Endodermal cell (in vitro differentiated cells): ENCODE measurements at regions not wholly inside any gene's neighbourhood (a gene's known extent, or its start where the extent isn't known, plus 50 kb on each side); places are given as distances from the start of the nearest gene placed in this dataset.
A peak's percentile ranks its signal among the peaks of the same experiment; 100 is the strongest.

Source experiments
- DNase-seq: peaks from one replicate; pipeline ENCODE4 v3.0.0-alpha.2; 2017
- H3K27ac ChIP-seq: 2 replicates; pipeline ENCODE4 v1.5.1; 2013; ENCODE audit warnings: mild to moderate bottlenecking, low read depth, low read length, moderate library complexity
- H3K27me3 ChIP-seq: 2 replicates; pipeline ENCODE4 v1.6.1; 2013; ENCODE audit warnings: mild to moderate bottlenecking, low read length, moderate library complexity; ENCODE audit not compliant: insufficient read depth, control insufficient read depth, poor library complexity, severe bottlenecking
- H3K36me3 ChIP-seq: 2 replicates; pipeline ENCODE4 v1.7.0; 2013; ENCODE audit warnings: mild to moderate bottlenecking, low read length, moderate library complexity; ENCODE audit not compliant: control insufficient read depth, insufficient read depth
- H3K4me1 ChIP-seq: one replicate; pipeline ENCODE4 v1.7.0; 2013; ENCODE audit warnings: low read length; ENCODE audit not compliant: control insufficient read depth, insufficient read depth
- H3K4me3 ChIP-seq: 2 replicates; pipeline ENCODE4 v1.5.1; 2013; ENCODE audit warnings: mild to moderate bottlenecking, low read length, moderate library complexity
- H3K9ac ChIP-seq: 2 replicates; pipeline ENCODE4 v1.6.1; 2013; ENCODE audit warnings: mild to moderate bottlenecking, low read length, moderate library complexity; ENCODE audit not compliant: poor library complexity, severe bottlenecking; ENCODE audit errors: extremely low read depth
- H3K9me3 ChIP-seq: 2 replicates; pipeline ENCODE4 v1.6.1; 2013; ENCODE audit warnings: mild to moderate bottlenecking, low read length, moderate library complexity; ENCODE audit not compliant: control insufficient read depth
- H3K27ac Mint-ChIP-seq: 2 replicates; pipeline ENCODE4 v1.8.0; 2020; ENCODE audit warnings: mixed read lengths
- H3K27me3 Mint-ChIP-seq: 2 replicates; pipeline ENCODE4 v1.8.0; 2021; ENCODE audit warnings: mild to moderate bottlenecking, mixed read lengths; ENCODE audit not compliant: insufficient read depth
- H3K36me3 Mint-ChIP-seq: 2 replicates; pipeline ENCODE4 v1.8.0; 2020; ENCODE audit warnings: low read depth, mixed read lengths
- H3K4me1 Mint-ChIP-seq: 2 replicates; pipeline ENCODE4 v1.8.0; 2020; ENCODE audit warnings: mixed read lengths
- H3K4me3 Mint-ChIP-seq: 2 replicates; pipeline ENCODE4 v1.8.0; 2020; ENCODE audit warnings: mild to moderate bottlenecking, moderate library complexity, mixed read lengths
- H3K9me3 Mint-ChIP-seq: 2 replicates; pipeline ENCODE4 v1.8.0; 2020; ENCODE audit warnings: mild to moderate bottlenecking, mixed read lengths
- WGBS, 2 experiments: methylation state at CpG; one replicate each; pipeline versions ENCODE4 v1.1.5 to v1.1.7; 2013; ENCODE audit warnings: missing lambda C conversion rate in 2 of 2, mixed read lengths in 1 of 2; ENCODE audit not compliant: insufficient coverage in 1 of 2, insufficient read length in 1 of 2; 5-methylcytosine and 5-hydroxymethylcytosine counted together
- TF ChIP-seq, protein P1 (sequence below): fragments of 200-600 bp; sonication (generic); conservative IDR thresholded peaks from 2 replicates; pipeline ENCODE4 v1.5.0; 2021; ENCODE audit warnings: antibody characterized with exemption, mild to moderate bottlenecking

GRCh38 chr10:8830876-8831275, 776.4 kb downstream of the GATA3 start:
- no peaks in the 10 kb centered on the region for H3K9me3 ChIP-seq
- peaks cover 4% of the 10 kb centered on the region for H3K27me3 Mint-ChIP-seq
- 93% methylated on average over 1 of the region's 1 CpG; no CpG with 5 or more reads in 1 of the 2 experiments for WGBS, 2 experiments
- H3K9me3 Mint-ChIP-seq: no peaks in the 10 kb centered on the region
- H3K27ac ChIP-seq: no peak overlapping the region
- H3K36me3 Mint-ChIP-seq: no peaks in the 10 kb centered on the region
- H3K4me3 ChIP-seq: no peak overlapping the region
- H3K27me3 ChIP-seq: no peaks in the 10 kb centered on the region
- no peaks in the 10 kb centered on the region for H3K4me1 ChIP-seq
- no peak overlapping the region for H3K4me3 Mint-ChIP-seq
- no peak overlapping the region for H3K27ac Mint-ChIP-seq
- H3K4me1 Mint-ChIP-seq: no peaks in the 10 kb centered on the region
- no peaks in the 10 kb centered on the region for H3K36me3 ChIP-seq
- TF ChIP-seq, protein P1, sequence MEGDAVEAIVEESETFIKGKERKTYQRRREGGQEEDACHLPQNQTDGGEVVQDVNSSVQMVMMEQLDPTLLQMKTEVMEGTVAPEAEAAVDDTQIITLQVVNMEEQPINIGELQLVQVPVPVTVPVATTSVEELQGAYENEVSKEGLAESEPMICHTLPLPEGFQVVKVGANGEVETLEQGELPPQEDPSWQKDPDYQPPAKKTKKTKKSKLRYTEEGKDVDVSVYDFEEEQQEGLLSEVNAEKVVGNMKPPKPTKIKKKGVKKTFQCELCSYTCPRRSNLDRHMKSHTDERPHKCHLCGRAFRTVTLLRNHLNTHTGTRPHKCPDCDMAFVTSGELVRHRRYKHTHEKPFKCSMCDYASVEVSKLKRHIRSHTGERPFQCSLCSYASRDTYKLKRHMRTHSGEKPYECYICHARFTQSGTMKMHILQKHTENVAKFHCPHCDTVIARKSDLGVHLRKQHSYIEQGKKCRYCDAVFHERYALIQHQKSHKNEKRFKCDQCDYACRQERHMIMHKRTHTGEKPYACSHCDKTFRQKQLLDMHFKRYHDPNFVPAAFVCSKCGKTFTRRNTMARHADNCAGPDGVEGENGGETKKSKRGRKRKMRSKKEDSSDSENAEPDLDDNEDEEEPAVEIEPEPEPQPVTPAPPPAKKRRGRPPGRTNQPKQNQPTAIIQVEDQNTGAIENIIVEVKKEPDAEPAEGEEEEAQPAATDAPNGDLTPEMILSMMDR: no peak
- no peak overlapping the region for H3K9ac ChIP-seq
- no peak for DNase-seq

DNA sequence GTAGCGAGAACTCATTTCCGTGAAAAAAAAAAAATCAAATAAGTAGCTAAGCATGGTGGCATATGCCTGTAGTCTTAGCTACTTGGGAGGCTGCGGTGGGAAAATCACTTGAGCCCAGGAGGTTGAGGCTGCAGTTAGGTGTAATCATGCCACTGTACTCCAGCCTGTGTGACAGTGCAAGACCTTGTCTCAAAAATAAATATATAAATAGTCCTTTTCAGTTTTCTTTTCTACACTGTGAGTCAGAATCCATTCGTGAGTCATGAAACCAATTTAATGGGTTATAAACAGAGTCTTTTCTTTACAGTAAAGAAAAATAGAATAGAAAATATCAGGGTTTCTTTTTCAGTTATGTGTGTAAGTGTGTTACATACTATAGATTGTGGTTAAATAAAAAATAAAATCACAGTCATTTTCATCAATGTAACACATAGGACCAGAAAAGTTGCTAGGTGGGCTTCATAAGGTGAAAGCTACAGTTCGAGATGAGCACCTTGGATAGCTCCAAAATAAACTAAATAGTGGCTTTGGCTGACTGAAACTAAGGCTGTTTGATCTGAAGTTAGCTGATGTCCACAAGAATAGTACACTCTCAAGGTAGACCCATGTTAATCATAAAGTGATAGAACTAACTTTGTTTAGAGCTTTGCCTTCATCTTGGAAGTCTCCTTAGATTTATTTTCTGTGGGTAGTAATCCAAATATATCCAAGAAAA, 781.1 kb downstream of the GATA3 start:
- H3K9me3 ChIP-seq: no peaks in the 10 kb centered on the region
- Mint-ChIP-seq H3K27ac (no peak overlapping the region), H3K4me3 (no peak overlapping the region), H3K36me3 (no peaks in the 10 kb centered on the region), H3K4me1 (peaks cover 1% of the 10 kb centered on the region), H3K9me3 (no peaks in the 10 kb centered on the region), H3K27me3 (peaks cover 26% of the 10 kb centered on the region)
- no peak overlapping the region for H3K9ac ChIP-seq
- no peak for DNase-seq
- no peaks in the 10 kb centered on the region for H3K4me1 ChIP-seq
- no peaks in the 10 kb centered on the region for H3K36me3 ChIP-seq
- no peak overlapping the region for H3K27ac ChIP-seq
- no peaks in the 10 kb centered on the region for H3K27me3 ChIP-seq
- H3K4me3 ChIP-seq: no peak overlapping the region
- 73 to 76% methylated on average over 4 to 5 of the region's 5 CpGs for WGBS, 2 experiments
- TF ChIP-seq, protein P1: no peak

GRCh38 chr10:8840356-8840755, 785.9 kb downstream of the GATA3 start:
- Mint-ChIP-seq H3K27me3 (peaks cover 42% of the 10 kb centered on the region), H3K27ac (no peak overlapping the region), H3K4me1 (peaks cover 5% of the 10 kb centered on the region), H3K9me3 (no peaks in the 10 kb centered on the region), H3K4me3 (no peak overlapping the region), H3K36me3 (no peaks in the 10 kb centered on the region)
- Histone ChIP-seq H3K4me3 (no peak overlapping the region), H3K9me3 (no peaks in the 10 kb centered on the region), H3K36me3 (no peaks in the 10 kb centered on the region), H3K27ac (no peak overlapping the region), H3K9ac (no peak overlapping the region), H3K4me1 (no peaks in the 10 kb centered on the region), H3K27me3 (no peaks in the 10 kb centered on the region)
- 69% methylated on average over 3 to 5 of the region's 5 CpGs for WGBS, 2 experiments
- peak; percentile 57 for DNase-seq
- TF ChIP-seq, protein P1: no peak
